ENCODE measurements at regions not wholly inside any gene's neighbourhood (a gene's known extent, or its start where the extent isn't known, plus 50 kb on each side); places are given as distances from the start of the nearest gene placed in this dataset.

GRCh38 chr20:40186826-40187225 lies 502.2 kb downstream of the MAFB start:
- Mint-ChIP-seq H3K4me1 (ENCODE audit: low read depth) (no peaks in the 10 kb centered on the region), H3K4me3 (no peak overlapping the region)

DNA sequence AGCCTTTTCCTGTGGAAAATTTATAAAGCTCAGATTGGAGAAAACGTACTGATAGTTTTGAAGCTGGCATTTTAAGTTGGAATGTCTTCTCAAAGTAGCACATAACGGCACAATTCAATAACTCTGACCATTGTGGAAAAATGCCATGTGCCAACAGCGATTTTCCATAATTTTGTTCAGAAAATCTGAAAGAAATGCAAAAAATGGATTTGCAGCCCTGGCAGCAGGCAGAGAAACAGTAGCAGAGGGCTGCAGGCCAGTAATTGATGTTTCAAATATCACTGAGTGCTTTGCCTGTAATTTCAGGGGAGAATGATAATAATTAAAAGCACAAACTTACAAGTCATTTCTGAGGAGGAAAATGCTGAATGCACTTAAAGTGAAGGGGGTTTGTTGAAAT lies 507.4 kb downstream of the MAFB start:
- Mint-ChIP-seq H3K36me3 (ENCODE audit: low read depth) (no peaks in the 10 kb centered on the region), H3K27me3 (peaks cover 5% of the 10 kb centered on the region), H3K4me1 (ENCODE audit: low read depth) (no peaks in the 10 kb centered on the region), H3K27ac (no peak overlapping the region), H3K9me3 (no peaks in the 10 kb centered on the region), H3K4me3 (no peak overlapping the region)
- H3K4me1 ChIP-seq (ENCODE audit: insufficient read depth, low read length), result no peaks in the 10 kb centered on the region
- no peak for ATAC-seq (ENCODE audit: poor library complexity)
- H3K9me3 ChIP-seq (ENCODE audit: control insufficient read depth in 1 of 2, insufficient read depth in 1 of 2, low read length in 2 of 2), result peaks cover 0 to 3% of the 10 kb centered on the region in 2 experiments
- no peak for DNase-seq
- no peaks in the 10 kb centered on the region for H3K27me3 ChIP-seq (ENCODE audit: control insufficient read depth in 1 of 2, insufficient read depth in 2 of 2, low read length in 2 of 2)
- H3K4me3 ChIP-seq (ENCODE audit: low read length), result no peak overlapping the region
- no peaks in the 10 kb centered on the region for H3K36me3 ChIP-seq (ENCODE audit: insufficient read depth, low read length)
- no peak overlapping the region for H3K27ac ChIP-seq (ENCODE audit: low read depth in 1 of 2, low read length in 2 of 2)
- intact Hi-C loops (cut with DNase I, micrococcal nuclease), result no loop called here
- TF ChIP-seq, protein P1, sequence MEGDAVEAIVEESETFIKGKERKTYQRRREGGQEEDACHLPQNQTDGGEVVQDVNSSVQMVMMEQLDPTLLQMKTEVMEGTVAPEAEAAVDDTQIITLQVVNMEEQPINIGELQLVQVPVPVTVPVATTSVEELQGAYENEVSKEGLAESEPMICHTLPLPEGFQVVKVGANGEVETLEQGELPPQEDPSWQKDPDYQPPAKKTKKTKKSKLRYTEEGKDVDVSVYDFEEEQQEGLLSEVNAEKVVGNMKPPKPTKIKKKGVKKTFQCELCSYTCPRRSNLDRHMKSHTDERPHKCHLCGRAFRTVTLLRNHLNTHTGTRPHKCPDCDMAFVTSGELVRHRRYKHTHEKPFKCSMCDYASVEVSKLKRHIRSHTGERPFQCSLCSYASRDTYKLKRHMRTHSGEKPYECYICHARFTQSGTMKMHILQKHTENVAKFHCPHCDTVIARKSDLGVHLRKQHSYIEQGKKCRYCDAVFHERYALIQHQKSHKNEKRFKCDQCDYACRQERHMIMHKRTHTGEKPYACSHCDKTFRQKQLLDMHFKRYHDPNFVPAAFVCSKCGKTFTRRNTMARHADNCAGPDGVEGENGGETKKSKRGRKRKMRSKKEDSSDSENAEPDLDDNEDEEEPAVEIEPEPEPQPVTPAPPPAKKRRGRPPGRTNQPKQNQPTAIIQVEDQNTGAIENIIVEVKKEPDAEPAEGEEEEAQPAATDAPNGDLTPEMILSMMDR (IDR thresholded peaks at IDR 0.05), result no peak
- ChIA-PET CTCF (no interaction called here), POLR2A (no interaction called here)

More at GRCh38 chr20:40186826-40187225, 502.2 kb downstream of the MAFB start:
- Histone ChIP-seq H3K4me1 (ENCODE audit: insufficient read depth, low read length) (no peaks in the 10 kb centered on the region), H3K27ac (ENCODE audit: low read depth in 1 of 2, low read length in 2 of 2) (no peak overlapping the region), H3K36me3 (ENCODE audit: insufficient read depth, low read length) (no peaks in the 10 kb centered on the region), H3K27me3 (ENCODE audit: control insufficient read depth in 1 of 2, insufficient read depth in 2 of 2, low read length in 2 of 2) (no peaks in the 10 kb centered on the region), H3K9me3 (ENCODE audit: control insufficient read depth in 1 of 2, insufficient read depth in 1 of 2, low read length in 2 of 2) (no peaks in the 10 kb centered on the region), H3K4me3 (ENCODE audit: low read length) (no peak overlapping the region)
- TF ChIP-seq, protein P1 (IDR thresholded peaks at IDR 0.05), result no peak
- Mint-ChIP-seq H3K27me3 (peaks cover 5% of the 10 kb centered on the region), H3K27ac (no peak overlapping the region), H3K36me3 (ENCODE audit: low read depth) (no peaks in the 10 kb centered on the region), H3K9me3 (no peaks in the 10 kb centered on the region)
- intact Hi-C loops (cut with DNase I, micrococcal nuclease), result no loop called here
- no peak for ATAC-seq (ENCODE audit: poor library complexity)
- ChIA-PET CTCF (no interaction called here), POLR2A (no interaction called here)
- no peak for DNase-seq

DNA sequence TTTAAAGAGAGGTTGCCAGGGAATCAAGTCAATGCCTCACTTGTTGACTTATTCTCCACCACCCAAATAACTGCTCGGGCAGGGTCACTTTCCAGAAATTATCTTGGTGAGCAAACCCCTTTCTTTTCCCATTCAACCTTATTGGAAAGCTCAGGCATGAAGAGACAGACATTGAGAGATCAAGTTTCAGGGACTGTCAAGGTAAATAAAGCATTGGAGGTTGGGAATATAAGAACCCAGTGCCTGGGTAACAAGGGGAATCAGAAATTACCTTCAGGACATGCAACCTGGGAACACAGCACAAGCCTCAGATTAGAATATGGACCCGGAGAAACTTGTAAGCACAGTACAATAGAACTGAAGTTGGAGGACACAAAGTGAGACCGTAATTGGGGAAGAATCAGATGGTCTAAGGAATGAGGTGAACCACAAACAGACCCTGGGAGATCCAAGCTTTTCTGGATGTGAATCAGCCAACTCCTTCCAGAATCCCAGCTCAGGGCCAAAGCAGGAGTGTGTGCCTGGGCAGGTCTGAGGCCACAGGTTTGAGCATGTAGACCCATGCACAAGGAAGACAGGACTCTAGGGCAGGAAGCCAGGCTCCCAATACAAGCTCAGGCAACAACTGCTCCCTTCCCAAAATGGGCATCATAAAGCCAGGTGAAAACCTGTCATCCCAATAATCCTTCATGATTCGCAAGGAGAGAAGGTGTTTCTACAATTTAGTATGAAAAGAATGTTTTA lies 512.8 kb downstream of the MAFB start:
- no peak overlapping the region for H3K4me3 ChIP-seq (ENCODE audit: low read length)
- H3K4me1 ChIP-seq (ENCODE audit: insufficient read depth, low read length), result no peaks in the 10 kb centered on the region
- H3K27ac Mint-ChIP-seq, result no peak overlapping the region
- H3K4me1 Mint-ChIP-seq (ENCODE audit: low read depth), result no peaks in the 10 kb centered on the region
- no peaks in the 10 kb centered on the region for H3K36me3 ChIP-seq (ENCODE audit: insufficient read depth, low read length)
- ChIA-PET CTCF (no interaction called here), POLR2A (no interaction called here)
- no peaks in the 10 kb centered on the region for H3K36me3 Mint-ChIP-seq (ENCODE audit: low read depth)
- DNase-seq, result no peak
- TF ChIP-seq, protein P1 (IDR thresholded peaks at IDR 0.05), result no peak
- ATAC-seq (ENCODE audit: poor library complexity), result no peak
- H3K27me3 ChIP-seq (ENCODE audit: control insufficient read depth in 1 of 2, insufficient read depth in 2 of 2, low read length in 2 of 2), result peaks cover 0 to 6% of the 10 kb centered on the region in 2 experiments
- intact Hi-C loops (cut with DNase I, micrococcal nuclease), result loop anchor here in 1 of 2 experiments (10.0 kb wide), 1 partner anchor 61 kb away; no protein-coding TSS in a partner anchor
- H3K27ac ChIP-seq (ENCODE audit: low read depth in 1 of 2, low read length in 2 of 2), result no peak overlapping the region
- H3K9me3 ChIP-seq (ENCODE audit: control insufficient read depth in 1 of 2, insufficient read depth in 1 of 2, low read length in 2 of 2), result peaks cover 0 to under 1% of the 10 kb centered on the region in 2 experiments
- no peak overlapping the region for H3K4me3 Mint-ChIP-seq
- peaks cover 23% of the 10 kb centered on the region for H3K27me3 Mint-ChIP-seq
- no peaks in the 10 kb centered on the region for H3K9me3 Mint-ChIP-seq
